CD4-positive, alpha-beta T cell treated with Interleukin-4 for 1 hour (primary cell): ENCODE measurements at regions not wholly inside any gene's neighbourhood (a gene's known extent, or its start where the extent isn't known, plus 50 kb on each side); places are given as distances from the start of the nearest gene placed in this dataset.
"Not testable (repeated sequence)": the region's sequence is repeated elsewhere in the genome, so short reads cannot be mapped to it uniquely, and the experiment has no call there.

ENCODE experiments used
- DNase-seq, 2 donors: peaks; one replicate each; pipeline ENCODE4 v3.0.0-alpha.2; 2020 to 2022

- no peak for DNase-seq
Observed at GRCh38 chr1:58250587-58250948, 296.0 kb downstream of the OMA1 start.

- no peak for DNase-seq
Observed at GRCh38 chr1:58249737-58250586, 296.6 kb downstream of the OMA1 start.

- DNase-seq: no peak
Observed at GRCh38 chr1:58249388-58249736, 297.2 kb downstream of the OMA1 start.

- DNase-seq: no peak
Observed at GRCh38 chr1:58248791-58249190, 297.7 kb downstream of the OMA1 start.

- no peak for DNase-seq
Observed at GRCh38 chr1:58248072-58248471, 298.5 kb downstream of the OMA1 start.

GRCh38 chr1:58246549-58246948 is 300.0 kb downstream of the OMA1 start:
- no peak for DNase-seq

GRCh38 chr1:58244872-58245271 is 301.7 kb downstream of the OMA1 start:
- no peak for DNase-seq

- DNase-seq: no peak
Observed at GRCh38 chr1:58238846-58239245, 307.7 kb downstream of the OMA1 start.

GRCh38 chr1:58233729-58234128 is 312.8 kb downstream of the OMA1 start:
- DNase-seq: no peak

- no peak for DNase-seq
Observed at GRCh38 chr1:58231204-58231603, 315.3 kb downstream of the OMA1 start.

- no peak for DNase-seq
Observed at GRCh38 chr1:58227604-58228003, 318.9 kb downstream of the OMA1 start.

- no peak for DNase-seq
Observed at GRCh38 chr1:58223522-58223921, 323.0 kb downstream of the OMA1 start.

- no peak for DNase-seq
Observed at GRCh38 chr1:58220836-58221472, 325.6 kb downstream of the OMA1 start.

GRCh38 chr1:58216169-58216568 is 330.4 kb downstream of the OMA1 start:
- DNase-seq: not testable (repeated sequence)

GRCh38 chr1:58214674-58215073 is 331.9 kb downstream of the OMA1 start:
- DNase-seq: no peak

- no peak for DNase-seq
Observed at GRCh38 chr1:58211869-58212268, 334.7 kb downstream of the OMA1 start.

- DNase-seq: no peak
Observed at GRCh38 chr1:58209575-58209974, 337.0 kb downstream of the OMA1 start.

- no peak for DNase-seq
Observed at GRCh38 chr1:58206749-58207148, 339.8 kb downstream of the OMA1 start.

GRCh38 chr1:58204284-58204683 is 342.2 kb downstream of the OMA1 start:
- DNase-seq: no peak

GRCh38 chr1:58201492-58202106 is 344.9 kb downstream of the OMA1 start:
- DNase-seq: no peak

GRCh38 chr1:58200437-58200836 is 346.1 kb downstream of the OMA1 start:
- no peak for DNase-seq

GRCh38 chr1:58197811-58198210 is 348.7 kb downstream of the OMA1 start:
- no peak for DNase-seq

GRCh38 chr1:58190267-58190988 is 356.1 kb downstream of the OMA1 start:
- no peak for DNase-seq

- no peak for DNase-seq
Observed at GRCh38 chr1:58189453-58189852, 357.1 kb downstream of the OMA1 start.
